HepG2 (cell line): ENCODE measurements at regions not wholly inside any gene's neighbourhood (a gene's known extent, or its start where the extent isn't known, plus 50 kb on each side); places are given as distances from the start of the nearest gene placed in this dataset.
"Not testable (repeated sequence)": the region's sequence is repeated elsewhere in the genome, so short reads cannot be mapped to it uniquely, and the experiment has no call there.

Source experiments
- AGO2 ChIP-seq: fragments of 200-400 bp; formaldehyde crosslinking; optimal IDR thresholded peaks from 2 replicates; pipeline ENCODE3; 2017; ENCODE audit warnings: mild to moderate bottlenecking, low read depth, low read length, moderate library complexity
- CTCF ChIP-seq: sonication (generic); formaldehyde crosslinking; IDR thresholded peaks from 2 replicates; pipeline ENCODE4 v1.5.0; 2020; ENCODE audit warnings: mild to moderate bottlenecking, missing genetic modification reagents, moderate library complexity
- EZH2 ChIP-seq: conservative IDR thresholded peaks from 2 replicates; pipeline ENCODE4 v1.6.1; 2012; ENCODE audit warnings: mild to moderate bottlenecking, low read depth, low read length, moderate library complexity
- FOXM1 ChIP-seq: sonication (generic); formaldehyde crosslinking; IDR thresholded peaks from 2 replicates; pipeline ENCODE4 v1.5.0; 2020; ENCODE audit warnings: missing genetic modification reagents
- HNF1B ChIP-seq: sonication (generic); formaldehyde crosslinking; IDR thresholded peaks from 2 replicates; pipeline ENCODE4 v1.5.1; 2020; ENCODE audit warnings: mild to moderate bottlenecking, moderate library complexity, missing genetic modification reagents
- PATZ1 ChIP-seq: sonication (generic); formaldehyde crosslinking; IDR thresholded peaks from 2 replicates; pipeline ENCODE4 v1.4.0; 2020; ENCODE audit warnings: missing genetic modification reagents
- ZBTB49 ChIP-seq: sonication (generic); formaldehyde crosslinking; IDR thresholded peaks from 2 replicates; pipeline ENCODE4 v1.4.0; 2020; ENCODE audit warnings: missing genetic modification reagents, borderline replicate concordance
- ZNF432 ChIP-seq: sonication (generic); formaldehyde crosslinking; IDR thresholded peaks from 2 replicates; pipeline ENCODE4 v1.5.0; 2020; ENCODE audit warnings: missing genetic modification reagents, mild to moderate bottlenecking, borderline replicate concordance
- ZNF569 ChIP-seq: sonication (generic); formaldehyde crosslinking; IDR thresholded peaks from 2 replicates; pipeline ENCODE4 v1.5.0; 2020; ENCODE audit warnings: mild to moderate bottlenecking, missing genetic modification reagents, moderate library complexity, borderline replicate concordance
- TF ChIP-seq, protein P1 (sequence below): sonication (generic); formaldehyde crosslinking; IDR thresholded peaks from 2 replicates; pipeline ENCODE4 v1.8.0; 2022; ENCODE audit warnings: mild to moderate bottlenecking, missing genetic modification reagents

DNA sequence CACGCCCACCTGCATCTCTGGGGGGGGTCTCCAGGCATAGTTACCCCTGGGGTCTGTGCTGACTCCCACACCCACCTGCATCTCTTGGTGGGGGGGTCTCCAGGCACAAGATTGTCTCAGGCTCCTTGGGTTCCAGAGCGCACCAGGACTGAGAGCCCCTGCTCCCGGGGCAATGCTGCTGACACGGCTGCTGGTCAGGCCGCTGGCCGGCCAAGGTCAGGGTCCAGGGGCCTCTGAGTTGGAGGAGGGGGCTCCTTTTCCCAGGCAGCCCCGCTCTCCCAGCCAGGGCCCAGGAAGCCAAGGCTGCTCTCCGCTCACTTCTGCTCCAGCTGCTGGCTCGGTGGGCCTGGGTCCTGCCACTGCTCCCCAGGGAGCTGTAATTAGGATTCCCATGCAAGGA is 77.3 kb upstream of the SFSWAP start:
- TF ChIP-seq, protein P1, sequence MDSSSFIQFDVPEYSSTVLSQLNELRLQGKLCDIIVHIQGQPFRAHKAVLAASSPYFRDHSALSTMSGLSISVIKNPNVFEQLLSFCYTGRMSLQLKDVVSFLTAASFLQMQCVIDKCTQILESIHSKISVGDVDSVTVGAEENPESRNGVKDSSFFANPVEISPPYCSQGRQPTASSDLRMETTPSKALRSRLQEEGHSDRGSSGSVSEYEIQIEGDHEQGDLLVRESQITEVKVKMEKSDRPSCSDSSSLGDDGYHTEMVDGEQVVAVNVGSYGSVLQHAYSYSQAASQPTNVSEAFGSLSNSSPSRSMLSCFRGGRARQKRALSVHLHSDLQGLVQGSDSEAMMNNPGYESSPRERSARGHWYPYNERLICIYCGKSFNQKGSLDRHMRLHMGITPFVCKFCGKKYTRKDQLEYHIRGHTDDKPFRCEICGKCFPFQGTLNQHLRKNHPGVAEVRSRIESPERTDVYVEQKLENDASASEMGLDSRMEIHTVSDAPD (CRISPR knock-in tag): not testable (repeated sequence)
- not testable (repeated sequence) for TF ChIP-seq ZNF432 (CRISPR knock-in tag); HNF1B (CRISPR knock-in tag); FOXM1 (CRISPR knock-in tag); AGO2; CTCF (CRISPR knock-in tag); EZH2; ZBTB49 (CRISPR knock-in tag); PATZ1 (CRISPR knock-in tag); ZNF569 (CRISPR knock-in tag)
